Esophagus (tissue), 2 donors: ENCODE measurements at regions not wholly inside any gene's neighbourhood (a gene's known extent, or its start where the extent isn't known, plus 50 kb on each side); places are given as distances from the start of the nearest gene placed in this dataset.
A peak's percentile ranks its signal among the peaks of the same experiment; 100 is the strongest.
"Not testable (repeated sequence)": the region's sequence is repeated elsewhere in the genome, so short reads cannot be mapped to it uniquely, and the experiment has no call there.

Experiments
- H3K27ac ChIP-seq, 2 donors: one replicate each; pipeline ENCODE4 v1.5.1; 2013; ENCODE audit warnings: low read depth in 2 of 2, mild to moderate bottlenecking in 2 of 2, inconsistent platforms in 1 of 2, low read length in 1 of 2, moderate library complexity in 1 of 2
- H3K27me3 ChIP-seq, 2 donors: one replicate each; pipeline ENCODE4 v1.6.1; 2013; ENCODE audit warnings: low read length in 2 of 2, control low read depth in 1 of 2, mild to moderate bottlenecking in 1 of 2; ENCODE audit not compliant: insufficient read depth in 2 of 2, control insufficient read depth in 1 of 2
- H3K36me3 ChIP-seq, 2 donors: one replicate each; pipeline ENCODE4 v1.6.1; 2013; ENCODE audit warnings: low read length in 1 of 2; ENCODE audit not compliant: control insufficient read depth in 2 of 2, insufficient read depth in 2 of 2
- H3K4me1 ChIP-seq, 2 donors: one replicate each; pipeline ENCODE4 v1.6.1; 2013; ENCODE audit warnings: low read length in 1 of 2; ENCODE audit not compliant: control insufficient read depth in 2 of 2, insufficient read depth in 2 of 2
- H3K4me3 ChIP-seq, 2 donors: one replicate each; pipeline ENCODE4 v1.5.1; 2013; ENCODE audit warnings: low read length in 2 of 2, mild to moderate bottlenecking in 2 of 2, low read depth in 1 of 2, moderate library complexity in 1 of 2
- H3K9me3 ChIP-seq, 2 donors: one replicate each; pipeline ENCODE4 v1.6.1; 2013; ENCODE audit warnings: mild to moderate bottlenecking in 2 of 2, low read depth in 1 of 2, low read length in 1 of 2, moderate library complexity in 1 of 2; ENCODE audit not compliant: control insufficient read depth in 2 of 2, insufficient read depth in 1 of 2
- WGBS, 2 donors: extraction: QIAGEN DNeasy Blood & Tissue Kit; methylation state at CpG; one replicate each; pipeline ENCODE4 v1.1.7; 2013; 5-methylcytosine and 5-hydroxymethylcytosine counted together
- donor health status: healthy with polysubstance abuse.
- donor health status: Bipolar disorder and iron deficiency.

DNA sequence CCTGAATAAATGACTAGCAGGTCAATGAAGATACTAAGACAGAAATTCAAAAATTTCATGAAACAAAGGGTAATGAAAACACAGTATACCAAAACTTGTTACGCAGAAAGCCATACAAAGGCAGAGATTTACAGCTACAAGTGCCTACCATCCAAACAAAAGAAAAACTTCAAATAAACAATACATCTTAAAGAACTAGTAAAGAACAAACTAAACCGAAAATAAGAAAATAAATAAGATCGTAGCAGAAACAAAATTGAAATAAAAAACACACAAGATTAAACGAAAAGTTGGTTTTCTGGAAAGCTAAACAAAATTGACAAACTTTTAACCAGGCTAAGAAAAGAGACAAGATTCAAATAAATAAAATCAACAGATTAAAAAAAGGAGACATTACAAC lies 51.5 kb downstream of the VPREB1 start:
- not testable (repeated sequence) for H3K36me3 ChIP-seq, H3K9me3 ChIP-seq, H3K4me3 ChIP-seq, H3K27ac ChIP-seq, H3K4me1 ChIP-seq, H3K27me3 ChIP-seq
- WGBS, 2 donors = 83 to 87% methylated on average over 4 of the region's 4 CpGs

DNA sequence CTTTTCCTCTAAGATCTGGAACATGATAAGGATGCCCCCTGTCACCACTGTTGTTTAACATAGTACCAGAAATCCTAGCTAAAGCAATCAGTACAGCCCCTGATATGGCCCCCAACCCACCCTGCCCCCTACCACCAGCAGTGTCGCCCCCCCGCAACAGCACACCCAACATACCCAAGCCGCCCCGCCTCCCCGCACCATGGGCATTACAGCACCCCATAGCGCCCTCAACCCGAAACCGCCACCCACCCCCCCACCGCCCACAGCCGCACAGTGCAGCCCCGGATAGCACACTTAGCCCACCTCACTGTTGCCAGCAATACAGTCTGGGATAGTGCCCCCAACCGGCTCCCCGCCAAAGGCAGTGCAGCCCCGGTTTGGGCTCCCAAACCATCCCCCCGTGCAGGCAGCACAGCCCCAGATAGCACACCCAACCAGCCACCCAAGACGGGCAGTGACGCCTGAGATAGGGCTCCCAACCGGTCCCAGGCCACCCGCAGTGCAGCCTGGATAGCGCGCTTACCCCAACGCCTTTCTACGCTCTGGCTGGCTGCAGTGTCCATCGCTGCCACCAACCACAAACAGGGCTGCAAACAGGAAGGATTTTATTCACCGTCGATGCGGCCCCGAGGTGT lies 52.7 kb downstream of the VPREB1 start:
- H3K4me3 ChIP-seq = peak overlapping the region; percentile 76 to 86
- not testable (repeated sequence) for H3K4me1 ChIP-seq, H3K9me3 ChIP-seq, H3K36me3 ChIP-seq, H3K27me3 ChIP-seq
- WGBS, 2 donors = 1% methylated on average over 19 to 28 of the region's 28 CpGs
- peak overlapping the region; percentile 14 to 67 for H3K27ac ChIP-seq

DNA sequence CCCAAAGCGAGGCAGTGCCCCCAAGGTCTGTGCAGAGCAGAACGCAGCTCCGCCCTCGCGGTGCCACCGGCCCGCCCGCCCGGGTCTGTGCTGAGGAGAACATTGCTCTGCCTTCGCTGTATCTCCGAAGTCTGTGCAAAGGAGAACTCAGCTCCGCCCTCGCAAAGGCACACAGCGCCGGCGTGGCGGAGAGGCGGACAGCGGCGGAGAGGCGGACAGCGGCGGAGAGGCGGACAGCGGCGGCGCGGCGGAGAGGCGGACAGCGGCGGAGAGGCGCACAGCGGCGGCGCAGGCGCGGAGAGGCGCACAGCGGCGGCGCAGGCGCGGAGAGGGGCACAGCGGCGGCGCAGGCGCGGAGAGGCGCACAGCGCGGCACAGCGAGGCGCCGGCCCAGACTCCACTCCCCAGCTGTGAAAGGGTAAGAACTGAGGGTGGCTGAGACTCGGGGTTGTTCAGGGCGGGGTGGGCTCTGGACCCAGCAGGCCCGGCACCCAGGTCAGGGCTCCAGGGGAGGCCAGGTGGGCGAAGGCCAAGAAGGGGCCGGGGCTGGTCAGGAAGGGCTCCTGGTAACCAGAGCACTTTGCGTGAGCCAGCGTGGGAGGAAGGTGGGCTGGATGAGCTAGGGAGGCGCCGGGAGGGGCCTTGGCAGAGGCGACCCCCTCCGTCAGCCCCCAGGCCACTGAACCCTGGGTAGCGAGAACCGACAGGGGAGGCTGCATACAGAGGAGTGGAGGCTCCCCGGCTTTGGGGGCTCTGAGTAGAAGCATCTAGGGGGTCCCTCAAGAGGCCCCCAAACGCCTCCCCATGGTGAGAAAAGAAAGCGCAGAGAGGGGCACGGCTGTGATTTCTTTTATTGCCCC lies 53.4 kb downstream of the VPREB1 start:
- H3K9me3 ChIP-seq, H3K36me3 ChIP-seq, H3K4me1 ChIP-seq, H3K27me3 ChIP-seq: not testable (repeated sequence)
- H3K4me3 ChIP-seq = peak overlapping the region; percentile 76 to 86
- WGBS, 2 donors = 1 to 2% methylated on average over 43 to 72 of the region's 72 CpGs
- H3K27ac ChIP-seq = peak overlapping the region; percentile 67 to 81

DNA sequence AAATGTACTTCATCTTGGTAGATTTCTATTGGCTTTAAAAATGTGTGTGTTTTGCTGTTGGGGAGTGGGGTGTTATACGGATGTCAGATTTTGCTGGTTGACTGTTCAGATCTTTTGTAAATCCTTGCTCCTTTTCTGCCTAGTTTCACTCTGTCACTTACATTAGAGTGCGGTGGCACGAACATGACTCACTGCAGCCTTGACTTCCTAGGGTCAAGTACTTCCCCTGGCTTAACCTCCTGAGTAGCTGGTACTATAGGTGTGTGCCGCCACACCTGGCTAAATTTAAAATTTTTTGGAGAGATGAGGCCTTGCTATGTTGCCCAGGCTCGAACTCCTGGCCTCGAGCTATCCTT lies 54.0 kb downstream of the VPREB1 start:
- not testable (repeated sequence) for H3K36me3 ChIP-seq, H3K9me3 ChIP-seq, H3K27me3 ChIP-seq, H3K4me1 ChIP-seq
- peak overlapping the region in 1 of 2 donors; percentile 68 for H3K27ac ChIP-seq
- H3K4me3 ChIP-seq = peak overlapping the region in 1 of 2 donors; percentile 86
- WGBS, 2 donors = 22 to 25% methylated on average over 4 to 5 of the region's 6 CpGs

DNA sequence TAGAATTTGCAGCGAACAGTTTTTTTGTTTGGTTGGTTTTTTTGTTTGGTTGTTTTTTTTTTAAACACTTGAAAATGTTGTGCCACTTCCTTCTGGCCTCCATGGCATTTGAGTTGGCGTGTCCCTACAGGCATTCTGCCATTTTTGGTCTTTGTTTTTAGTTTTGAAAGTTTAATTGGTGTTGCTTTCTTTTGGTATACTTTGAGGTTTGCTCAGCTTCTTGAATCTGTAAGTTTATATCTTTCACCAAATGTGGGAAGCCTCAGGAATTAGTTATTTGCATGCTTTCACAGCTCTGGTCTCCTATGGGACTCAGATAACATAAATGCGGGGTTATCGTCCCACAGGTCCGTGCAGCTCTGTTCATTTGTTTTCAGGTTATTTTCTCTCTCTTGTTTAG lies 55.9 kb downstream of the VPREB1 start:
- H3K27ac ChIP-seq, H3K36me3 ChIP-seq, H3K9me3 ChIP-seq, H3K4me1 ChIP-seq, H3K4me3 ChIP-seq, H3K27me3 ChIP-seq: not testable (repeated sequence)
- WGBS, 2 donors = 91 to 94% methylated on average over 5 of the region's 5 CpGs

DNA sequence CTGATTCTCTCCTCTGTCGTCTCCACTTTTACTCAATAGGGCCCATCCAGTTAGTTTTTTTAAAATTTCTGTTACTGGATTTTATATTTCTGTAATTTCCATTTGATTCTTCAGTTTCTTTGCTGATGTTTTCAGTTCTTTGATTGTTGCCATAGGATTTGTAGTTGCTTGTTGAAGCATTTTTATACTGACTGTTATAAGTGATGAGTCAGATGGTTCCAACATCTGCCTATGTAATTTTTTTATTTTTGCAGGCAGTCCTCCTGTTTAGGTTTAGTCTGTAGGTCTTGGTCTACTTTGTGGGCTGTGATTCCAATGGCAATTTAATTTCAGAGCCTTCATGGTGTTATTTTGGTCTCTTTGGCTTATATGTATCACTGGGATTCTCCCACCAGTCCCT lies 56.4 kb downstream of the VPREB1 start:
- not testable (repeated sequence) for H3K4me3 ChIP-seq, H3K9me3 ChIP-seq, H3K27ac ChIP-seq, H3K36me3 ChIP-seq, H3K4me1 ChIP-seq, H3K27me3 ChIP-seq
- 98 to 100% methylated on average over 1 of the region's 1 CpG for WGBS, 2 donors

DNA sequence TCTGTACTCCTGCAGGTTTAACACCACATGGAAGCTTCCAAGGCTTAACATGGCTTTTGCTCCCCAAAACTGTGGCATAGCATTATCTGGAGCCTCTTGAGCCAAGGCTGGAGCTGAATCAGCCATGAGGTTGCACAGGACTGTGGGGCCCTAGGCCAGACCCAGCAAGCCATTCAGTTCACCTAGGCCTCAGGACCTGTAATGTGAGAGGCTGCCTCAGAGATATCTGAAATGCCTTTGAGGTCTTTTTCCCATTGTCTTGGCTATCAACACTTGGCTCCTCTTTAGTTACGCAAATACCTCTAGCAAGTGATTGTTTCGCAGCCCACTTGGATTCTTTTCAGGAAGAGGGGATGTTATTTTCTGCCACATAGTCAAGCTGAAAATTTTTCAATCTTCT lies 72.0 kb downstream of the VPREB1 start:
- Histone ChIP-seq H3K27ac (no peak overlapping the region), H3K36me3 (peaks cover 9 to 16% of the 10 kb centered on the region in 2 donors)
- 98 to 99% methylated on average over 2 of the region's 2 CpGs for WGBS, 2 donors

DNA sequence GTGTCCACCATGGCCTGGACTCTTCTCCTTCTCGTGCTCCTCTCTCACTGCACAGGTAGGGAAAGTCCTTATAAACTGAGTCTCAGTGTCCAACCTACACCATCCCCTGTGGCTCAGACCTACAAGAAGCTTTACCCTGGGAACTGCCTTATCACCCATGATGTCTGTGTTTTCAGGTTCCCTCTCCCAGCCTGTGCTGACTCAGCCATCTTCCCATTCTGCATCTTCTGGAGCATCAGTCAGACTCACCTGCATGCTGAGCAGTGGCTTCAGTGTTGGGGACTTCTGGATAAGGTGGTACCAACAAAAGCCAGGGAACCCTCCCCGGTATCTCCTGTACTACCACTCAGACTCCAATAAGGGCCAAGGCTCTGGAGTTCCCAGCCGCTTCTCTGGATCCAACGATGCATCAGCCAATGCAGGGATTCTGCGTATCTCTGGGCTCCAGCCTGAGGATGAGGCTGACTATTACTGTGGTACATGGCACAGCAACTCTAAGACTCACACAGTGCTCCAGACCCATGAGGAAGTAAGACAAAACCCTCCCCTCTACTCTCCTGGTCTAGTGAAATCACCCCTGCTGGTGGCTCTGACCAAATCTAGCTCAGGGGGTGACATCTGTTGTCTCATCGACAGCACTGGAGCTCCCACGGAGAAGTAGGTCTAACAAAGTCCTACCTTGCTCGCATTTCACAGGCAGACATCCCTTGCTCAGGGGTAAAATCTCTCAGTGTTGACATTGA lies 74.3 kb downstream of the VPREB1 start:
- H3K27ac ChIP-seq = no peak overlapping the region
- WGBS, 2 donors = 92 to 96% methylated on average over 8 of the region's 8 CpGs
- H3K4me1 ChIP-seq = no peaks in the 10 kb centered on the region
- no peak overlapping the region for H3K4me3 ChIP-seq
- peaks cover 0 to 2% of the 10 kb centered on the region in 2 donors for H3K9me3 ChIP-seq
- no peaks in the 10 kb centered on the region for H3K27me3 ChIP-seq
- peaks cover 9 to 16% of the 10 kb centered on the region in 2 donors for H3K36me3 ChIP-seq

More for the DNA sequence above, 72.0 kb downstream of the VPREB1 start:
- no peak overlapping the region for H3K4me3 ChIP-seq
- H3K4me1 ChIP-seq = no peaks in the 10 kb centered on the region
- H3K27me3 ChIP-seq = no peaks in the 10 kb centered on the region
- peaks cover 0 to 2% of the 10 kb centered on the region in 2 donors for H3K9me3 ChIP-seq

DNA sequence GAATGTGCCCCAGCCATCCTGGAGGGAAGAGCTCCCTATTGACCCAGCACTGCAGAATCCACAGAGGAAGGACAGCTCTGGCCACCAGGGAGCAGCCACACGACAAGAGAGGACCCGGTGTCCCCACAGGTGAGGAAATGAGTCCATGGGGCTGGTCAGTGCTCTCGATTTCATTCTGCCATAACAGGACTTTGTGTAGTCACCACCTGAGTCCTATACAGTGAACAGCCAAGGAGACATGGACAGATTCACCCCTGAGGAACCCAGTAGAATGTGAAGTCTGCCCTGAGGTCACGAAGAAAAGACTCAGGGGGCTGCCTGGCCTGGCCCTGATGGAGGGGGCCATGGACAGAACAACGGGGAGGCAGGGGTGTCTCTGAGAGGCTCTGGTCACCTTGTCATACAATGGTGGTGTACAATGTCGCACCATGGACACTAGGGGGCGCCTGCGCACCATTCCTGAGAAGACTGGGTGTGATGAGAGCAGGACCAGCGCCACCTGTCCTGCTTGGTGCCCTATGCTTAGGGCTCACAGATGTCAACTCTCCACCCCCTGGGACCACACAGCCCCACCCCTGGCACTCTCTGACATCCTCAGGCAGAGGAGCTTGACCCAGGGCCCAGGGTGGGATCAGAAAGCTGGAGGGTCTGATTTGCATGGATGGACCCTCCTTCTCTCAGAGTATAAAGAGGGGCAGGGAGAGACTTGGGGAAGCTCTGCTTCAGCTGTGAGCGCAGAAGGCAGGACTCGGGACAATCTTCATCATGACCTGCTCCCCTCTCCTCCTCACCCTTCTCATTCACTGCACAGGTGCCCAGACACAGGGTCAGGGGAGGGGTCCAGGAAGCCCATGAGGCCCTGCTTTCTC lies 77.4 kb downstream of the VPREB1 start:
- H3K4me3 ChIP-seq, H3K27ac ChIP-seq, H3K27me3 ChIP-seq, H3K4me1 ChIP-seq, H3K9me3 ChIP-seq: not testable (repeated sequence)
- H3K36me3 ChIP-seq = peaks cover 5 to 16% of the 10 kb centered on the region in 2 donors
- WGBS, 2 donors = 21 to 28% methylated on average over 10 to 11 of the region's 11 CpGs
